HG03135 (cell line): ENCODE measurements at regions not wholly inside any gene's neighbourhood (a gene's known extent, or its start where the extent isn't known, plus 50 kb on each side); places are given as distances from the start of the nearest gene placed in this dataset.

ENCODE experiments used
- ATAC-seq: cut with Tn5 transposase; IDR thresholded peaks from one replicate; pipeline ENCODE4 v1.9.1; 2021; ENCODE audit warnings: mild to moderate bottlenecking, moderate library complexity; ENCODE audit not compliant: unreplicated experiment

- ATAC-seq = no peak
Measured at GRCh38 chr2:181828122-181828705, 63.3 kb upstream of the ITPRID2 start.

- ATAC-seq = no peak
Measured at GRCh38 chr2:181829230-181829629, 62.3 kb upstream of the ITPRID2 start.

GRCh38 chr2:181832015-181832414 is 59.5 kb upstream of the ITPRID2 start:
- no peak for ATAC-seq

- ATAC-seq = no peak
Measured at GRCh38 chr2:181836583-181836982, 54.9 kb upstream of the ITPRID2 start.

- ATAC-seq = no peak
Measured at GRCh38 chr2:181837563-181837962, 54.0 kb upstream of the ITPRID2 start.

- ATAC-seq = no peak
Measured at GRCh38 chr2:181839811-181840210, 51.7 kb upstream of the ITPRID2 start.

- no peak for ATAC-seq
Measured at GRCh38 chr2:181841079-181841478, 50.5 kb upstream of the ITPRID2 start.
